A549 (cell line): ENCODE measurements at regions not wholly inside any gene's neighbourhood (a gene's known extent, or its start where the extent isn't known, plus 50 kb on each side); places are given as distances from the start of the nearest gene placed in this dataset.

Experiments used
- ATAC-seq, 2 experiments: fragments of 200-7000 bp in 1 of 2; fragments of >200 bp in 1 of 2; cut with Nextera tagmentation in 1 of 2; cut with Tn5 transposase in 1 of 2; 3 replicates each; pipeline versions ENCODE4 v1.8.0 to v1.9.1; 2018 to 2020; ENCODE audit warnings: mild to moderate bottlenecking in 1 of 2, moderate library complexity in 1 of 2
- CTCF ChIA-PET: fragments of 300-600 bp; sonication (Branson Sonifier 250); formaldehyde crosslinking; extraction: SDS; loops from one replicate; lab custom pipeline; 2021; ENCODE audit warnings: antibody characterized with exemption, inconsistent platforms; lab: Yijun Ruan, JAX
- POLR2A ChIA-PET: fragments of 350-600 bp; formaldehyde crosslinking; extraction: SDS; loops from one replicate; lab custom pipeline; 2021; ENCODE audit warnings: antibody characterized with exemption, inconsistent platforms; lab: Yijun Ruan, JAX
- DNase-seq, 2 experiments: peaks; one replicate each; pipeline versions ENCODE4 v3.0.0 to v3.0.0-alpha.2; 2011 to 2016; ENCODE audit warnings: low read depth in 1 of 2, low spot score in 1 of 2
- FAIRE-seq: peaks from 2 replicates; lab custom pipeline; 2011; peaks lifted over from hg19 to GRCh38; lab: Jason Lieb, UNC
- H3K27ac ChIP-seq, 2 experiments: fragments of >200 bp; sonication (Bioruptor Twin); formaldehyde crosslinking; 3 replicates each; pipeline ENCODE4 v1.5.1; 2016 to 2017
- H3K4me1 ChIP-seq: fragments of >200 bp; sonication (Bioruptor Twin); formaldehyde crosslinking; 3 replicates; pipeline ENCODE4 v1.6.1; 2016
- H3K4me2 ChIP-seq: fragments of >200 bp; sonication (Bioruptor Twin); formaldehyde crosslinking; 3 replicates; pipeline ENCODE4 v1.6.1; 2016
- H3K4me3 ChIP-seq: fragments of >200 bp; sonication (Bioruptor Twin); formaldehyde crosslinking; 3 replicates; pipeline ENCODE4 v1.5.1; 2016
- H3K9me3 ChIP-seq: fragments of >200 bp; sonication (Bioruptor Twin); formaldehyde crosslinking; 3 replicates; pipeline ENCODE4 v1.6.1; 2016
- CBX8 ChIP-seq: fragments of 200-600 bp; sonication (generic); IDR thresholded peaks from 2 replicates; pipeline ENCODE4 v1.6.1; 2016
- CHD2 ChIP-seq: fragments of 150-350 bp; IDR thresholded peaks from 2 replicates; pipeline ENCODE4 v1.6.1; 2014; ENCODE audit warnings: low read length; ENCODE audit not compliant: partially characterized antibody
- CHD4 ChIP-seq: fragments of 200-600 bp; sonication (generic); IDR thresholded peaks from 2 replicates; pipeline ENCODE4 v1.6.1; 2016; ENCODE audit warnings: antibody characterized with exemption, mild to moderate bottlenecking, borderline replicate concordance
- EHMT2 ChIP-seq: fragments of 200-600 bp; sonication (generic); IDR thresholded peaks from 2 replicates; pipeline ENCODE4 v1.6.1; 2016; ENCODE audit warnings: antibody characterized with exemption, low read depth, mild to moderate bottlenecking, moderate library complexity
- EP300 ChIP-seq, 2 experiments: fragments of >200 bp; sonication (Bioruptor Twin); formaldehyde crosslinking; IDR thresholded peaks; 2 replicates in 1 of 2; 3 replicates in 1 of 2; pipeline ENCODE4 v1.6.1; 2016 to 2017
- FOSL2 ChIP-seq, 2 experiments: fragments of 450-650 bp in 1 of 2; fragments of >200 bp in 1 of 2; sonication (Bioruptor Twin) in 1 of 2; formaldehyde crosslinking; IDR thresholded peaks; 2 replicates each; pipeline versions ENCODE4 v1.5.0 to v1.6.1; 2016 to 2020; ENCODE audit warnings: mild to moderate bottlenecking in 1 of 2, moderate library complexity in 1 of 2
- GATA3 ChIP-seq: IDR thresholded peaks from 2 replicates; pipeline ENCODE4 v1.6.1; 2012; ENCODE audit warnings: borderline replicate concordance
- HDAC2 ChIP-seq: fragments of 200-600 bp; sonication (generic); IDR thresholded peaks from 2 replicates; pipeline ENCODE4 v1.6.1; 2016
- HOXA7 ChIP-seq: fragments of 250-450 bp; sonication (Bioruptor Pico); IDR thresholded peaks from 2 replicates; pipeline ENCODE4 v1.5.0; 2020; ENCODE audit warnings: mild to moderate bottlenecking, moderate library complexity
- HOXB13 ChIP-seq: fragments of 250-450 bp; sonication (Bioruptor Pico); IDR thresholded peaks from 2 replicates; pipeline ENCODE4 v1.5.0; 2020; ENCODE audit warnings: low read depth, mild to moderate bottlenecking, moderate library complexity
- JUN ChIP-seq, 2 experiments: fragments of >200 bp; sonication (Bioruptor Twin); formaldehyde crosslinking; IDR thresholded peaks; 2 replicates in 1 of 2; 3 replicates in 1 of 2; pipeline ENCODE4 v1.6.1; 2016 to 2017
- MAFK ChIP-seq: fragments of 450-650 bp; IDR thresholded peaks from 2 replicates; pipeline ENCODE4 v1.6.1; 2014; ENCODE audit not compliant: partially characterized antibody
- MAZ ChIP-seq: fragments of 150-350 bp; IDR thresholded peaks from 2 replicates; pipeline ENCODE4 v1.6.1; 2014; ENCODE audit warnings: antibody characterized with exemption, low read depth, low read length, borderline replicate concordance
- NR3C1 ChIP-seq: fragments of >200 bp; sonication (Bioruptor Twin); formaldehyde crosslinking; IDR thresholded peaks from 3 replicates; pipeline ENCODE4 v1.6.1; 2017
- POLR2AphosphoS2 ChIP-seq: conservative IDR thresholded peaks from 2 replicates; pipeline ENCODE4 v1.6.1; 2012; ENCODE audit warnings: low read length, improper control_type of control experiment, inconsistent platforms
- RARB ChIP-seq: fragments of 250-450 bp; sonication (Bioruptor Pico); IDR thresholded peaks from 2 replicates; pipeline ENCODE4 v1.8.0; 2021; ENCODE audit warnings: mild to moderate bottlenecking, moderate library complexity
- SREBF2 ChIP-seq: fragments of 450-650 bp; IDR thresholded peaks from 2 replicates; pipeline ENCODE4 v1.6.1; 2014; ENCODE audit warnings: mild to moderate bottlenecking, moderate library complexity
- TFCP2L1 ChIP-seq: fragments of 250-450 bp; sonication (Bioruptor Pico); IDR thresholded peaks from 2 replicates; pipeline ENCODE4 v1.5.0; 2021; ENCODE audit warnings: mild to moderate bottlenecking
- ZC3H11A ChIP-seq: fragments of 450-650 bp; IDR thresholded peaks from 2 replicates; pipeline ENCODE4 v1.6.1; 2014; ENCODE audit warnings: antibody characterized with exemption, mild to moderate bottlenecking
- ZFP36 ChIP-seq: fragments of 450-650 bp; IDR thresholded peaks from 2 replicates; pipeline ENCODE4 v1.6.1; 2014; ENCODE audit warnings: borderline replicate concordance; ENCODE audit not compliant: partially characterized antibody
- ZNF302 ChIP-seq: fragments of 250-450 bp; sonication (Bioruptor Pico); IDR thresholded peaks from 2 replicates; pipeline ENCODE4 v1.9.0; 2021; ENCODE audit warnings: inconsistent platforms, mild to moderate bottlenecking, moderate library complexity
- WGBS: methylation state at CpG from one replicate; pipeline ENCODE4 v1.1.6; 2017; ENCODE audit errors: missing lambda C conversion rate; 5-methylcytosine and 5-hydroxymethylcytosine counted together
- TF ChIP-seq, protein P1 (sequence below): fragments of 200-600 bp; sonication (generic); IDR thresholded peaks from 2 replicates; pipeline ENCODE4 v1.6.1; 2016; ENCODE audit warnings: antibody characterized with exemption, mild to moderate bottlenecking, moderate library complexity
- TF ChIP-seq, protein P2 (sequence below): IDR thresholded peaks from 2 replicates; pipeline ENCODE4 v1.6.1; 2012
- TF ChIP-seq, protein P3 (sequence below): fragments of >200 bp; sonication (Bioruptor Twin); formaldehyde crosslinking; IDR thresholded peaks from 3 replicates; pipeline ENCODE4 v1.6.1; 2016
- TF ChIP-seq, protein P4 (sequence below): fragments of 250-450 bp; sonication (Bioruptor Pico); IDR thresholded peaks from 2 replicates; pipeline ENCODE4 v1.5.0; 2020; ENCODE audit warnings: low read depth, mild to moderate bottlenecking, moderate library complexity
- TF ChIP-seq, protein P5 (sequence below): IDR thresholded peaks from 2 replicates; pipeline ENCODE4 v1.6.1; 2012; ENCODE audit warnings: low read depth, borderline replicate concordance
- TF ChIP-seq, protein P6 (sequence below): fragments of >200 bp; sonication (Bioruptor Twin); formaldehyde crosslinking; IDR thresholded peaks from 2 replicates; pipeline ENCODE4 v1.6.1; 2016

DNA sequence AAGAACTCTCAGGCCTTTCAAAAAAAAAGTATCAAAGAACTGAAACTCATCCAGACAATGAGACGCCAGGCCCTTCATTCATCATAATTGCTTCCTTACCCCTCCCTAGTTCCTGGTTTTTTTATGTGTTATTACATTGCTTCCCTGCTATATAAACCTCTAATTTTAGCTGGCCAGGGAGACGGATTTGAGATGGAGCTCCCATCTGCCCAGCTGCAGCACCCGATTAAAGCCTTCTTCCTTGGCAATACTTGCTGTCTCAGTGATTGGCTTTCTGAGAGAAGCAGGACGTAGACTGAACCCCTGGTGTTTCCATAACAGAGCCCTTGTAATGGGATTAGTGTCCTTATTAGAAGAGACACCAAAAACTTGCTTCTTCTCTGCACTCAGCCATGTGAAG lies 62.4 kb downstream of the BARX1 start:
- POLR2A ChIA-PET = no interaction called here
- CTCF ChIA-PET = no interaction called here
- 27% methylated on average over 4 of the region's 4 CpGs for WGBS

DNA sequence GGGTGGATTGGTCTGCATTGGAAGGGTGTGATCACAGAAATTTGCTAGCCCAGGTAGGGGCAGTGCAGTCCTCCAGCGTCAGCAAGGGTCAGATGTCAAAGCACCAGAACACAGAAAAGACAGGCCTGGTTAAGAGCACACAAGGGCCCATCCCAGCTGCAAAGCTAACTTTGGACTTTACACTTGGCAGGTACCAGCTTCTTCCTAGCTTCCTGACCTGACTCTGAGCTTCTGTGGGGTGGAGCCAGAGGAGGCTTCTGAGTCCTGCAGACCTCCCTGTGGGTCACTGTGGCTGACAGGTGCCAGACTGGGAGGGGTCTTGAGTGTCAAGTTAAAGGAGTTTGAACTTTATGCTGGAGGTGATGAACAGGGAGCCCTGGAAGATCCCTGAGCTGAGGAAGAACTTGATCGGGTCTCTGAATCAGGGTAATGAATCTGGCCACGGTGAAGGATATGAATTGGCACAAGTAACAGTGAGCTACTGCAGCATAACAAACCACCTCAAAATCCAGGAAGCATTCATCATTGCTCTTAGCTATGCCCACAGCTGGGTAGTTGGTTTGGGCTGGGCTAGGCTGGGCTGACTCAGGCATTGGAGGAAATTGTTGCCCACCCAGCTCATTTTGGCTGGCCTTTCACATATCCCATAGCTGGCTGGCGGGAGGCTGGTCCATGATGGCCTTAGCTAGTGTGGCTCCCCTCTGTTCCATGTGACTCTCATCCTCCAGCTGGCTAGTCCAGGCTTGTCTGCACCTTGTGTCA lies 63.4 kb downstream of the BARX1 start:
- no peak for FAIRE-seq
- Histone ChIP-seq H3K4me2 (no peak overlapping the region), H3K27ac (no peak overlapping the region), H3K4me1 (no peaks in the 10 kb centered on the region), H3K9me3 (peaks cover 18% of the 10 kb centered on the region), H3K4me3 (no peak overlapping the region)
- ChIA-PET CTCF (no interaction called here), POLR2A (no interaction called here)
- no peak for DNase-seq
- ATAC-seq = no peak
- 12% methylated on average over 3 of the region's 4 CpGs for WGBS
- TF ChIP-seq GATA3 (no peak), CHD4 (no peak), EHMT2 (no peak), CHD2 (no peak), ZNF302 (CRISPR knock-in tag) (no peak), EP300 (IDR thresholded peaks at IDR 0.05) (no peak), ZFP36 (no peak), HDAC2 (no peak), RARB (no peak), JUN (IDR thresholded peaks at IDR 0.05) (no peak)
- TF ChIP-seq, protein P1, sequence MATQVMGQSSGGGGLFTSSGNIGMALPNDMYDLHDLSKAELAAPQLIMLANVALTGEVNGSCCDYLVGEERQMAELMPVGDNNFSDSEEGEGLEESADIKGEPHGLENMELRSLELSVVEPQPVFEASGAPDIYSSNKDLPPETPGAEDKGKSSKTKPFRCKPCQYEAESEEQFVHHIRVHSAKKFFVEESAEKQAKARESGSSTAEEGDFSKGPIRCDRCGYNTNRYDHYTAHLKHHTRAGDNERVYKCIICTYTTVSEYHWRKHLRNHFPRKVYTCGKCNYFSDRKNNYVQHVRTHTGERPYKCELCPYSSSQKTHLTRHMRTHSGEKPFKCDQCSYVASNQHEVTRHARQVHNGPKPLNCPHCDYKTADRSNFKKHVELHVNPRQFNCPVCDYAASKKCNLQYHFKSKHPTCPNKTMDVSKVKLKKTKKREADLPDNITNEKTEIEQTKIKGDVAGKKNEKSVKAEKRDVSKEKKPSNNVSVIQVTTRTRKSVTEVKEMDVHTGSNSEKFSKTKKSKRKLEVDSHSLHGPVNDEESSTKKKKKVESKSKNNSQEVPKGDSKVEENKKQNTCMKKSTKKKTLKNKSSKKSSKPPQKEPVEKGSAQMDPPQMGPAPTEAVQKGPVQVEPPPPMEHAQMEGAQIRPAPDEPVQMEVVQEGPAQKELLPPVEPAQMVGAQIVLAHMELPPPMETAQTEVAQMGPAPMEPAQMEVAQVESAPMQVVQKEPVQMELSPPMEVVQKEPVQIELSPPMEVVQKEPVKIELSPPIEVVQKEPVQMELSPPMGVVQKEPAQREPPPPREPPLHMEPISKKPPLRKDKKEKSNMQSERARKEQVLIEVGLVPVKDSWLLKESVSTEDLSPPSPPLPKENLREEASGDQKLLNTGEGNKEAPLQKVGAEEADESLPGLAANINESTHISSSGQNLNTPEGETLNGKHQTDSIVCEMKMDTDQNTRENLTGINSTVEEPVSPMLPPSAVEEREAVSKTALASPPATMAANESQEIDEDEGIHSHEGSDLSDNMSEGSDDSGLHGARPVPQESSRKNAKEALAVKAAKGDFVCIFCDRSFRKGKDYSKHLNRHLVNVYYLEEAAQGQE = no peak
- TF ChIP-seq, protein P2, sequence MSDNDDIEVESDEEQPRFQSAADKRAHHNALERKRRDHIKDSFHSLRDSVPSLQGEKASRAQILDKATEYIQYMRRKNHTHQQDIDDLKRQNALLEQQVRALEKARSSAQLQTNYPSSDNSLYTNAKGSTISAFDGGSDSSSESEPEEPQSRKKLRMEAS = no peak
- TF ChIP-seq, protein P3, sequence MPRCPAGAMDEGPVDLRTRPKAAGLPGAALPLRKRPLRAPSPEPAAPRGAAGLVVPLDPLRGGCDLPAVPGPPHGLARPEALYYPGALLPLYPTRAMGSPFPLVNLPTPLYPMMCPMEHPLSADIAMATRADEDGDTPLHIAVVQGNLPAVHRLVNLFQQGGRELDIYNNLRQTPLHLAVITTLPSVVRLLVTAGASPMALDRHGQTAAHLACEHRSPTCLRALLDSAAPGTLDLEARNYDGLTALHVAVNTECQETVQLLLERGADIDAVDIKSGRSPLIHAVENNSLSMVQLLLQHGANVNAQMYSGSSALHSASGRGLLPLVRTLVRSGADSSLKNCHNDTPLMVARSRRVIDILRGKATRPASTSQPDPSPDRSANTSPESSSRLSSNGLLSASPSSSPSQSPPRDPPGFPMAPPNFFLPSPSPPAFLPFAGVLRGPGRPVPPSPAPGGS = no peak

More for the DNA sequence above, 62.4 kb downstream of the BARX1 start:
- FAIRE-seq (no peak), ATAC-seq (no peak), DNase-seq (no peak)
- Histone ChIP-seq H3K4me3 (no peak overlapping the region), H3K4me2 (no peak overlapping the region), H3K4me1 (no peaks in the 10 kb centered on the region), H3K9me3 (peaks cover 18% of the 10 kb centered on the region), H3K27ac (no peak overlapping the region)
- TF ChIP-seq POLR2AphosphoS2 = no peak
- no peak for TF ChIP-seq MAFK
- no peak for TF ChIP-seq FOSL2 (IDR thresholded peaks at IDR 0.05)
- no peak for TF ChIP-seq FOSL2 (CRISPR knock-in tag; IDR thresholded peaks at IDR 0.05)
- no peak for TF ChIP-seq HOXA7

DNA sequence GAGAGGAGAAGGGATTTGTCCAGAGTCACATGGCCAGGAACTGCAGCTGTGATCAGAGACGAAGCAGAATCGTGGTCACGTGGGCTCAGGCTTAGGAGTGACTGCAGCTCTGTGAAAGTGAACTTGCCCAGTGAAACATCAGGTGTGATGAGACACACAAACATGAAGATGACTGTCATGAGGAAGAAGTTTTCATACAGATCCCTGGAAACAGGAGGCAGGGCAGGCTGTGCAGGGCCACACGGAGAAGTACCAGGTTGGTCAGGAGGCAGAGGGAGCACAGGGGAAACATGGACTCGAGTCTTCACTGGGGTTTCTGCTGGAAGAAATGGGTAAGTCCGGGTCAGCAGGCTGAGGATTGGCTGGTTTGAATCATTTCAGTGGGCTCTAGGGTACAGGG lies 64.1 kb downstream of the BARX1 start:
- no peak for ATAC-seq
- no peak for FAIRE-seq
- Histone ChIP-seq H3K4me1 (no peaks in the 10 kb centered on the region), H3K4me2 (no peak overlapping the region), H3K9me3 (peaks cover 18% of the 10 kb centered on the region), H3K4me3 (no peak overlapping the region)
- WGBS = 38% methylated on average over 6 of the region's 6 CpGs
- CTCF ChIA-PET = no interaction called here
- POLR2A ChIA-PET = no interaction called here
- no peak for DNase-seq
- TF ChIP-seq RARB (no peak), ZC3H11A (no peak), CBX8 (no peak), EHMT2 (no peak), HOXA7 (no peak), GATA3 (no peak), SREBF2 (no peak), TFCP2L1 (CRISPR knock-in tag) (no peak), MAFK (no peak), MAZ (no peak), CHD2 (no peak), HOXB13 (CRISPR knock-in tag) (no peak), NR3C1 (no peak)
- TF ChIP-seq, protein P4, sequence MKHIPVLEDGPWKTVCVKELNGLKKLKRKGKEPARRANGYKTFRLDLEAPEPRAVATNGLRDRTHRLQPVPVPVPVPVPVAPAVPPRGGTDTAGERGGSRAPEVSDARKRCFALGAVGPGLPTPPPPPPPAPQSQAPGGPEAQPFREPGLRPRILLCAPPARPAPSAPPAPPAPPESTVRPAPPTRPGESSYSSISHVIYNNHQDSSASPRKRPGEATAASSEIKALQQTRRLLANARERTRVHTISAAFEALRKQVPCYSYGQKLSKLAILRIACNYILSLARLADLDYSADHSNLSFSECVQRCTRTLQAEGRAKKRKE (CRISPR knock-in tag) = no peak
- TF ChIP-seq, protein P5, sequence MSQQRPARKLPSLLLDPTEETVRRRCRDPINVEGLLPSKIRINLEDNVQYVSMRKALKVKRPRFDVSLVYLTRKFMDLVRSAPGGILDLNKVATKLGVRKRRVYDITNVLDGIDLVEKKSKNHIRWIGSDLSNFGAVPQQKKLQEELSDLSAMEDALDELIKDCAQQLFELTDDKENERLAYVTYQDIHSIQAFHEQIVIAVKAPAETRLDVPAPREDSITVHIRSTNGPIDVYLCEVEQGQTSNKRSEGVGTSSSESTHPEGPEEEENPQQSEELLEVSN = no peak
- TF ChIP-seq, protein P6, sequence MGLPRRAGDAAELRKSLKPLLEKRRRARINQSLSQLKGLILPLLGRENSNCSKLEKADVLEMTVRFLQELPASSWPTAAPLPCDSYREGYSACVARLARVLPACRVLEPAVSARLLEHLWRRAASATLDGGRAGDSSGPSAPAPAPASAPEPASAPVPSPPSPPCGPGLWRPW = no peak
- TF ChIP-seq, all 56 proteins: peak for 0
- H3K27ac ChIP-seq = no peak overlapping the region
